Testis (tissue), 2 donors: ENCODE measurements at regions not wholly inside any gene's neighbourhood (a gene's known extent, or its start where the extent isn't known, plus 50 kb on each side); places are given as distances from the start of the nearest gene placed in this dataset.
"Not testable (repeated sequence)": the region's sequence is repeated elsewhere in the genome, so short reads cannot be mapped to it uniquely, and the experiment has no call there.

Source experiments
- POLR2A ChIP-seq: fragments of 450-650 bp; IDR thresholded peaks from one replicate; pipeline ENCODE4 v1.6.1; 2017; ENCODE audit warnings: antibody characterized with exemption, mild to moderate bottlenecking, moderate library complexity
- TF ChIP-seq, protein P1 (sequence below), 3 experiments: fragments of 450-650 bp in 2 of 3; fragments of 200-600 bp in 1 of 3; sonication (generic) in 1 of 3; IDR thresholded peaks; one replicate each; pipeline ENCODE4 v1.5.1; 2016 to 2019; ENCODE audit warnings: antibody characterized with exemption in 3 of 3, mild to moderate bottlenecking in 2 of 3, moderate library complexity in 1 of 3

- TF ChIP-seq, protein P1, sequence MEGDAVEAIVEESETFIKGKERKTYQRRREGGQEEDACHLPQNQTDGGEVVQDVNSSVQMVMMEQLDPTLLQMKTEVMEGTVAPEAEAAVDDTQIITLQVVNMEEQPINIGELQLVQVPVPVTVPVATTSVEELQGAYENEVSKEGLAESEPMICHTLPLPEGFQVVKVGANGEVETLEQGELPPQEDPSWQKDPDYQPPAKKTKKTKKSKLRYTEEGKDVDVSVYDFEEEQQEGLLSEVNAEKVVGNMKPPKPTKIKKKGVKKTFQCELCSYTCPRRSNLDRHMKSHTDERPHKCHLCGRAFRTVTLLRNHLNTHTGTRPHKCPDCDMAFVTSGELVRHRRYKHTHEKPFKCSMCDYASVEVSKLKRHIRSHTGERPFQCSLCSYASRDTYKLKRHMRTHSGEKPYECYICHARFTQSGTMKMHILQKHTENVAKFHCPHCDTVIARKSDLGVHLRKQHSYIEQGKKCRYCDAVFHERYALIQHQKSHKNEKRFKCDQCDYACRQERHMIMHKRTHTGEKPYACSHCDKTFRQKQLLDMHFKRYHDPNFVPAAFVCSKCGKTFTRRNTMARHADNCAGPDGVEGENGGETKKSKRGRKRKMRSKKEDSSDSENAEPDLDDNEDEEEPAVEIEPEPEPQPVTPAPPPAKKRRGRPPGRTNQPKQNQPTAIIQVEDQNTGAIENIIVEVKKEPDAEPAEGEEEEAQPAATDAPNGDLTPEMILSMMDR (IDR thresholded peaks at IDR 0.05), result not testable (repeated sequence)
- not testable (repeated sequence) for TF ChIP-seq POLR2A
These were observed 284.4 kb downstream of the CWH43 start for GRCh38 chr4:49270435-49270834.
